ENCODE measurements at regions not wholly inside any gene's neighbourhood (a gene's known extent, or its start where the extent isn't known, plus 50 kb on each side); places are given as distances from the start of the nearest gene placed in this dataset.

- Histone ChIP-seq H3K9me3 (ENCODE audit: control insufficient read depth, low read length) (no peaks in the 10 kb centered on the region), H3K27ac (ENCODE audit: low read depth, low read length) (peak overlapping the region; percentile 3), H3K4me3 (ENCODE audit: low read length) (peak overlapping the region; percentile 41), H3K4me1 (ENCODE audit: control insufficient read depth, insufficient read depth, low read length) (peaks cover 8% of the 10 kb centered on the region), H3K9ac (ENCODE audit: extremely low read depth, low read length, poor library complexity, severe bottlenecking) (no peak overlapping the region), H3K36me3 (ENCODE audit: control insufficient read depth, insufficient read depth, low read length) (no peaks in the 10 kb centered on the region), H3K27me3 (ENCODE audit: control insufficient read depth, insufficient read depth, low read length, poor library complexity, severe bottlenecking) (no peaks in the 10 kb centered on the region)
- TF ChIP-seq CTCF (conservative IDR thresholded peaks at IDR 0.05) = no peak
- Mint-ChIP-seq H3K36me3 (ENCODE audit: low read depth) (no peaks in the 10 kb centered on the region), H3K27ac (peak overlapping the region; percentile 88), H3K9me3 (peaks cover 3% of the 10 kb centered on the region), H3K4me1 (peaks cover 14% of the 10 kb centered on the region), H3K4me3 (no peak overlapping the region), H3K27me3 (ENCODE audit: insufficient read depth) (no peaks in the 10 kb centered on the region)
- DNase-seq = peak; percentile 86
- WGBS, 2 experiments (ENCODE audit: insufficient coverage in 1 of 2, insufficient read length in 1 of 2) = 50 to 65% methylated on average over 5 to 6 of the region's 6 CpGs
These were observed 200.2 kb downstream of the PLK2 start for GRCh38 chr5:58259685-58260152.

GRCh38 chr5:58258984-58259684, 200.8 kb downstream of the PLK2 start:
- no peak for DNase-seq
- Mint-ChIP-seq H3K4me1 (peaks cover 14% of the 10 kb centered on the region), H3K9me3 (peaks cover 3% of the 10 kb centered on the region), H3K4me3 (no peak overlapping the region), H3K36me3 (ENCODE audit: low read depth) (no peaks in the 10 kb centered on the region), H3K27ac (peak overlapping the region; percentile 88), H3K27me3 (ENCODE audit: insufficient read depth) (no peaks in the 10 kb centered on the region)
- H3K9ac ChIP-seq (ENCODE audit: extremely low read depth, low read length, poor library complexity, severe bottlenecking) = no peak overlapping the region
- H3K27me3 ChIP-seq (ENCODE audit: control insufficient read depth, insufficient read depth, low read length, poor library complexity, severe bottlenecking) = no peaks in the 10 kb centered on the region
- no peak overlapping the region for H3K27ac ChIP-seq (ENCODE audit: low read depth, low read length)
- H3K4me3 ChIP-seq (ENCODE audit: low read length) = no peak overlapping the region
- H3K4me1 ChIP-seq (ENCODE audit: control insufficient read depth, insufficient read depth, low read length) = peaks cover 8% of the 10 kb centered on the region
- TF ChIP-seq CTCF (conservative IDR thresholded peaks at IDR 0.05) = no peak
- H3K36me3 ChIP-seq (ENCODE audit: control insufficient read depth, insufficient read depth, low read length) = no peaks in the 10 kb centered on the region
- H3K9me3 ChIP-seq (ENCODE audit: control insufficient read depth, low read length) = no peaks in the 10 kb centered on the region

GRCh38 chr5:58255970-58256369, 203.9 kb downstream of the PLK2 start:
- Mint-ChIP-seq H3K4me1 (peaks cover 14% of the 10 kb centered on the region), H3K27ac (no peak overlapping the region), H3K4me3 (no peak overlapping the region), H3K36me3 (ENCODE audit: low read depth) (no peaks in the 10 kb centered on the region), H3K27me3 (ENCODE audit: insufficient read depth) (no peaks in the 10 kb centered on the region), H3K9me3 (peaks cover 3% of the 10 kb centered on the region)
- no peak overlapping the region for H3K9ac ChIP-seq (ENCODE audit: extremely low read depth, low read length, poor library complexity, severe bottlenecking)
- H3K9me3 ChIP-seq (ENCODE audit: control insufficient read depth, low read length) = no peaks in the 10 kb centered on the region
- H3K36me3 ChIP-seq (ENCODE audit: control insufficient read depth, insufficient read depth, low read length) = no peaks in the 10 kb centered on the region
- H3K4me1 ChIP-seq (ENCODE audit: control insufficient read depth, insufficient read depth, low read length) = peaks cover 12% of the 10 kb centered on the region
- WGBS, 2 experiments (ENCODE audit: insufficient coverage in 1 of 2, insufficient read length in 1 of 2) = 92 to 94% methylated on average over 2 of the region's 2 CpGs
- TF ChIP-seq CTCF (conservative IDR thresholded peaks at IDR 0.05) = no peak
- H3K27me3 ChIP-seq (ENCODE audit: control insufficient read depth, insufficient read depth, low read length, poor library complexity, severe bottlenecking) = no peaks in the 10 kb centered on the region
- no peak for DNase-seq
- no peak overlapping the region for H3K27ac ChIP-seq (ENCODE audit: low read depth, low read length)
- no peak overlapping the region for H3K4me3 ChIP-seq (ENCODE audit: low read length)

All from endodermal cell (in vitro differentiated cells).